Cardiac muscle cell (in vitro differentiated cells and primary cell): ENCODE measurements at regions not wholly inside any gene's neighbourhood (a gene's known extent, or its start where the extent isn't known, plus 50 kb on each side); places are given as distances from the start of the nearest gene placed in this dataset.
A peak's percentile ranks its signal among the peaks of the same experiment; 100 is the strongest.

Source experiments
- DNase-seq, 2 donors: peaks; one replicate each; pipeline versions ENCODE4 v3.0.0 to v3.0.0-alpha.2; 2010 to 2017; ENCODE audit warnings: low read depth in 1 of 2, low spot score in 1 of 2
- H3K27ac ChIP-seq: fragments of 200-600 bp; sonication (generic); 2 replicates; pipeline ENCODE4 v1.5.1; 2016
- H3K27me3 ChIP-seq: fragments of 200-600 bp; sonication (generic); 2 replicates; pipeline ENCODE4 v1.6.0; 2016; ENCODE audit warnings: control low read depth
- H3K36me3 ChIP-seq: fragments of 200-600 bp; sonication (generic); 2 replicates; pipeline ENCODE4 v1.5.1; 2016; ENCODE audit warnings: control low read depth
- H3K4me1 ChIP-seq: fragments of 200-600 bp; sonication (generic); 2 replicates; pipeline ENCODE4 v1.8.1; 2017; ENCODE audit warnings: low read depth, mild to moderate bottlenecking, mixed run types
- H3K4me3 ChIP-seq: fragments of 200-600 bp; sonication (generic); 2 replicates; pipeline ENCODE4 v1.5.1; 2016; ENCODE audit warnings: mild to moderate bottlenecking
- H3K9me3 ChIP-seq: fragments of 200-600 bp; sonication (generic); 2 replicates; pipeline ENCODE4 v1.5.1; 2017; ENCODE audit warnings: low read depth, mild to moderate bottlenecking, control low read depth
- TF ChIP-seq, protein P1 (sequence below): IDR thresholded peaks from 2 replicates; pipeline ENCODE4 v1.5.1; 2012; ENCODE audit warnings: low read depth, mild to moderate bottlenecking, low read length

DNA sequence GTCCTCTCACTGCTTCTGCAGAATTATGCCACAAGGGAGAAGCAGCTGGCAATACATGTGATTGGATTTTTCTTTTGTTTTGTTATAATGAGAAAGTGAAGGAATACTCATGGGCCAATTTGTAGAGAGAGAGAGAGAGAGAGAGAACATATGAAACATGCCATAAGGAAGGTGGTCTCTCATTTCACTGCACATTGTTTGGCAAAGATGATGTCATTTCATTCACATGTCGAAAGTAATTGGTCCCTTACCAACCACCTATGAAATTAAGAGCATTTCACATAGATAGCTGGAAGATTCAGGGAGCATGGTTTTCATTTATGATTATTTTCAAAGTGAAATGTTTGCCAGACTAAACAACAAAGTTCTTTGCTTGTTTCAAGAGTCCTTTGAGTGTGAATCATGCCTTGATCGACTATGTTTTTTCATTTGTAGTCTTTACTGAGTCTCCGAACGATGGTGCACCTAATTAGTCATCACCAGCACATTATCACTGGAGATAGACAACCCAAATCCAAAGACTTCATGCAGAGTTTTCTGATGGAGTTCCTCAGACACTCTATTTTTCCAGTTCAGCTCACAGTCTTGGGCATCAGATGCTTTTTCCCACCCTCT lies 130.1 kb upstream of the ZEB1 start:
- no peaks in the 10 kb centered on the region for H3K4me1 ChIP-seq
- H3K4me3 ChIP-seq, result no peak overlapping the region
- H3K27me3 ChIP-seq, result no peaks in the 10 kb centered on the region
- H3K9me3 ChIP-seq, result no peaks in the 10 kb centered on the region
- H3K27ac ChIP-seq, result no peak overlapping the region
- no peak for DNase-seq
- TF ChIP-seq, protein P1, sequence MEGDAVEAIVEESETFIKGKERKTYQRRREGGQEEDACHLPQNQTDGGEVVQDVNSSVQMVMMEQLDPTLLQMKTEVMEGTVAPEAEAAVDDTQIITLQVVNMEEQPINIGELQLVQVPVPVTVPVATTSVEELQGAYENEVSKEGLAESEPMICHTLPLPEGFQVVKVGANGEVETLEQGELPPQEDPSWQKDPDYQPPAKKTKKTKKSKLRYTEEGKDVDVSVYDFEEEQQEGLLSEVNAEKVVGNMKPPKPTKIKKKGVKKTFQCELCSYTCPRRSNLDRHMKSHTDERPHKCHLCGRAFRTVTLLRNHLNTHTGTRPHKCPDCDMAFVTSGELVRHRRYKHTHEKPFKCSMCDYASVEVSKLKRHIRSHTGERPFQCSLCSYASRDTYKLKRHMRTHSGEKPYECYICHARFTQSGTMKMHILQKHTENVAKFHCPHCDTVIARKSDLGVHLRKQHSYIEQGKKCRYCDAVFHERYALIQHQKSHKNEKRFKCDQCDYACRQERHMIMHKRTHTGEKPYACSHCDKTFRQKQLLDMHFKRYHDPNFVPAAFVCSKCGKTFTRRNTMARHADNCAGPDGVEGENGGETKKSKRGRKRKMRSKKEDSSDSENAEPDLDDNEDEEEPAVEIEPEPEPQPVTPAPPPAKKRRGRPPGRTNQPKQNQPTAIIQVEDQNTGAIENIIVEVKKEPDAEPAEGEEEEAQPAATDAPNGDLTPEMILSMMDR, result no peak
- H3K36me3 ChIP-seq, result no peaks in the 10 kb centered on the region

DNA sequence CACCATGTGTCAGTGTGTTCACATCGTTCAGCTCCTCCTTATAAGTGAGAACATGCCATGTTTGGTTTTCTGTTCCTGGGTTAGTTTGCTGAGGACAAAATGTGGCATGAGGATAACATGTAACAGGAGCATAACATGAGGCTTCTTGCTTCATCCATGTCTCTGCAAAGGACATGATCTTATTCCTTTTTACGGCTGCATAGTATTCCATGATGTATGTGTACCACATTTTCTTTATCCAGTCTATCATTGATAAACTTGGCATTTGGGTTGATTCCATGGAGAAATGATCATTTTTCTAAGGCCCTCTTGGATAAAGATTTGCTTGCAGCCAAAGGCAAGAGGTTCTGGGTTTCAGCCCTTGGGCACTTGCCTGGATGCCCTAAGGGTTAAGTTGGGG lies 128.5 kb upstream of the ZEB1 start:
- H3K27ac ChIP-seq, result no peak overlapping the region
- no peaks in the 10 kb centered on the region for H3K9me3 ChIP-seq
- no peak for DNase-seq
- H3K4me1 ChIP-seq, result no peaks in the 10 kb centered on the region
- no peaks in the 10 kb centered on the region for H3K36me3 ChIP-seq
- H3K27me3 ChIP-seq, result no peaks in the 10 kb centered on the region
- no peak overlapping the region for H3K4me3 ChIP-seq
- TF ChIP-seq, protein P1, result no peak

DNA sequence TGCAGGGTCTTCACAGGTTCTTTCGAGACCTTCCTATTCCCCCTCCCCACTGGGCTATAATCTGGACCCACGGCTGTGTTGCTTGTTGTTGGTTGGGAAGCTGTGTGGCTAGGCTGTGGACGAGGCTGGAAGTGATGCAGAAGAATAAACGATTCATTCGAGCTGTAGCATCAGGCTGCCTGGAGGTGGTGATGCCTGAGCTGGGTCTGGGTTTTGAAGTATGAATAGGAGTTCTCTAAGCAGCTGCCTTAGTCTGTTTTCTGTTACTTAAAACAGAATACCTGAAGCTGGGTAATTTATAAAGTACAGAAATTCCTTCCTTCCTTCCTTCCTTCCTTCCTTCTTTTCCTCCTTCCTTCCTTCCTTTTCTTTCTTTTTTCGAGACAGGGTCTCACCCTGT lies 126.5 kb upstream of the ZEB1 start:
- no peak for DNase-seq
- no peaks in the 10 kb centered on the region for H3K9me3 ChIP-seq
- H3K27ac ChIP-seq, result no peak overlapping the region
- H3K36me3 ChIP-seq, result no peaks in the 10 kb centered on the region
- H3K4me1 ChIP-seq, result no peaks in the 10 kb centered on the region
- TF ChIP-seq, protein P1, result no peak
- no peak overlapping the region for H3K4me3 ChIP-seq
- H3K27me3 ChIP-seq, result no peaks in the 10 kb centered on the region

DNA sequence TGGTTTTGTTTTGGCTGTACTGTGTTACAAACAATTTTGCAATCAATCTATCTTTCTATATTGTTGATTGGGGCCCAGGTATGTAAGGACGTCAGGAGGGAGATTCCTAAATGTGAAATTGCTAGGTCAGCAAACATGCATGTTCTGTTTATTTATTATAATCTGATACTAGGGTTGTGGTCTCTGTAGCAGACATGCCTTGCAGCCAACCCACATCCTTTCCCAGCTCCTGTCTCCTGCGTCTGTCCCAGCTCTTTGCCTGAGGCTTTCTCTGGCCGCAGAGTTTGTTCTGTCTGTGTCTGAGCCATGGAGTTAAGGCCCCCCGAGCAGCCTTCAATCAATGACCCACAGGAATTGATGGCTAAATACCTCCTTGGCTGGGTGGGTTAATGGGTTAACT lies 124.0 kb upstream of the ZEB1 start:
- no peaks in the 10 kb centered on the region for H3K4me1 ChIP-seq
- H3K27me3 ChIP-seq, result no peaks in the 10 kb centered on the region
- DNase-seq, result no peak

DNA sequence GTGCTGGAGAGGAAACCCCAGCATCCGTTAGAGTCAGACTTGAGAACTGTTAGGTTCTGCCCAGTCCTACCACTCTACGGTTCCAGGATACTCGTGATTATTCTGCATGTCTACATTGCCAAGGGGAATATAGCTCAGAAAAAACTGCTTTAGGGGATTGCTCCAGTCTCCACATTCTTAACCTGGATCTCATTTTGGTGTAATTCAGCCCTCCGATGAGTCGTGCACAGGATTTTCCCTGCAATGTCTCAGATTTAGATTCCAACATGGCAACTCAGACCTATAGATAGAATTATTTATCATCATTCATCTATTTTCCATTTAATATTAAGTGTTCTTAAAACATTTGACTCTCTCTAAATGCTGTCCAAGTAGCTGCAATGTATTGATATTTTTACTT lies 121.1 kb upstream of the ZEB1 start:
- no peaks in the 10 kb centered on the region for H3K4me1 ChIP-seq
- no peak for DNase-seq
- TF ChIP-seq, protein P1, result no peak
- H3K9me3 ChIP-seq, result no peaks in the 10 kb centered on the region
- H3K36me3 ChIP-seq, result no peaks in the 10 kb centered on the region
- H3K27me3 ChIP-seq, result no peaks in the 10 kb centered on the region
- H3K27ac ChIP-seq, result no peak overlapping the region
- no peak overlapping the region for H3K4me3 ChIP-seq

More for the DNA sequence above, 124.0 kb upstream of the ZEB1 start:
- no peaks in the 10 kb centered on the region for H3K36me3 ChIP-seq
- H3K4me3 ChIP-seq, result no peak overlapping the region
- H3K9me3 ChIP-seq, result no peaks in the 10 kb centered on the region
- TF ChIP-seq, protein P1, result no peak
- no peak overlapping the region for H3K27ac ChIP-seq

DNA sequence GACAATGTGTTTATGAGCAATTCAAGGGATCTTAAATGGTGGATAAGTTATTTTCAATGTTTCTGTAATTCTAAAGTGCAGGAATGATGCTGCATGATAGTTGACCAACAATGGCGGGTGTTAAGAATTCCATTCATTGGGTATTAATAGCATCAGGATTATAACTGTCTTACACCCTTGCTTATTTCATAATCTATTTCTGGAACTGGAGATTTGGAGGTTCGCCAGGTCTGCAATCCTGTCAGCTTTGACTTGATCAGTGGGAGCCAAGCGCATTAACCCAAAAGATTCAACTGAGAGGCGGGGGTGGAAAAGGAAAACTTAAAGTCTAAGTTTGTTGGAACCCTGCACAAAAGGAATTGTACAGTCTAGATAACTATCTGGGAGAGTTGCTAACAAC lies 114.9 kb upstream of the ZEB1 start:
- TF ChIP-seq, protein P1, result no peak
- peak; percentile 9 to 74 for DNase-seq
- H3K27ac ChIP-seq, result no peak overlapping the region
- H3K4me3 ChIP-seq, result no peak overlapping the region
- H3K27me3 ChIP-seq, result no peaks in the 10 kb centered on the region
- no peaks in the 10 kb centered on the region for H3K4me1 ChIP-seq
- H3K36me3 ChIP-seq, result no peaks in the 10 kb centered on the region
- no peaks in the 10 kb centered on the region for H3K9me3 ChIP-seq
